ENCODE measurements at regions not wholly inside any gene's neighbourhood (a gene's known extent, or its start where the extent isn't known, plus 50 kb on each side); places are given as distances from the start of the nearest gene placed in this dataset.

GRCh38 chr3:182567700-182568099 lies 225.6 kb upstream of the ATP11B start (continued):
- no peak for TF ChIP-seq USF2 (IDR thresholded peaks at IDR 0.05; ENCODE audit: low read depth, low read length)

- CTCF ChIA-PET: no interaction called here
- no TSS peak for BruUV-seq (replicated peaks)
Measured at GRCh38 chr3:182568261-182568660, 225.0 kb upstream of the ATP11B start.

More at GRCh38 chr3:182568261-182568660, 225.0 kb upstream of the ATP11B start:
- ATAC-seq (ENCODE audit: low read depth) (no peak), DNase-seq (no peak)
- dilution Hi-C loops (cut with HindIII; ENCODE audit: low sequenced_read_pairs, unreplicated experiment): no loop called here
- in situ Hi-C loops (cut with MboI; ENCODE audit: low sequenced_read_pairs): no loop called here
- Histone ChIP-seq H2AK9ac (replicated peaks; ENCODE audit: low read depth, low read length, poor library complexity) (no peak overlapping the region), H3K9me1 (ENCODE audit: insufficient read depth, low read length) (no peaks in the 10 kb centered on the region), H4K8ac (ENCODE audit: low read depth in 2 of 2, low read length in 2 of 2) (no peak overlapping the region), H3K27me3 (ENCODE audit: control insufficient read depth, insufficient read depth, low read length) (no peaks in the 10 kb centered on the region), H3K9ac (ENCODE audit: low read depth, low read length) (no peak overlapping the region), H3K27ac (ENCODE audit: insufficient read depth, low read length) (no peak overlapping the region), H3K9me3 (ENCODE audit: control insufficient read depth, insufficient read depth, low read length) (peaks cover 16% of the 10 kb centered on the region; the same call in 1 of the 2 replicates), H2BK5ac (ENCODE audit: low read depth, low read length, poor library complexity, severe bottlenecking) (no peak overlapping the region), H4K5ac (ENCODE audit: low read depth, low read length) (no peak overlapping the region), H3K4me1 (ENCODE audit: control insufficient read depth, insufficient read depth, low read length) (no peaks in the 10 kb centered on the region), H4K91ac (ENCODE audit: insufficient read depth, low read depth, low read length) (no peak overlapping the region), H3K36me3 (ENCODE audit: control insufficient read depth, insufficient read depth, low read length) (no peaks in the 10 kb centered on the region), H2BK15ac (ENCODE audit: low read depth, low read length) (no peak overlapping the region), H3K4me2 (ENCODE audit: low read depth, low read length) (no peak overlapping the region), H3K4me3 (ENCODE audit: insufficient read depth, low read depth, low read length) (no peak overlapping the region), H3K18ac (ENCODE audit: low read depth, low read length) (no peak overlapping the region), H2AFZ (replicated peaks; ENCODE audit: low read length, poor library complexity) (no peak overlapping the region), H2BK120ac (ENCODE audit: low read depth, low read length) (no peak overlapping the region), H3K56ac (ENCODE audit: extremely low read depth, insufficient read depth, low read length) (no peak overlapping the region), H2BK20ac (ENCODE audit: low read depth, low read length) (no peak overlapping the region), H3K79me1 (ENCODE audit: low read depth in 1 of 2, low read length in 2 of 2) (no peaks in the 10 kb centered on the region), H3K4ac (ENCODE audit: low read depth, low read length) (no peak overlapping the region), H3K23ac (ENCODE audit: low read depth, low read length) (no peak overlapping the region), H2AK5ac (ENCODE audit: low read depth, low read length) (no peak overlapping the region), H4K20me1 (ENCODE audit: insufficient read depth, low read length) (no peaks in the 10 kb centered on the region), H3K14ac (replicated peaks; ENCODE audit: low read depth, low read length) (no peak overlapping the region)
- no peak for TF ChIP-seq RCOR1 (IDR thresholded peaks at IDR 0.05; ENCODE audit: insufficient replicate concordance, low read length)
- WGBS, 2 experiments (ENCODE audit: extremely low coverage in 2 of 2, insufficient read length in 1 of 2): no CpG with 5 or more reads among the region's 3 CpGs
- POLR2A ChIA-PET (ENCODE audit: unreplicated experiment): no interaction called here
- intact Hi-C loops (cut with micrococcal nuclease): loop anchor here (10.0 kb wide), 1 partner anchor 743 kb away; no protein-coding TSS in a partner anchor
